Naive thymus-derived CD4-positive, alpha-beta T cell (primary cell): ENCODE measurements at regions not wholly inside any gene's neighbourhood (a gene's known extent, or its start where the extent isn't known, plus 50 kb on each side); places are given as distances from the start of the nearest gene placed in this dataset.

Source experiments
- ATAC-seq: fragments of 150-1000 bp; cut with Tn5 transposase; 2 replicates; pipeline ENCODE4 v1.10.0; 2021; ENCODE audit warnings: mild to moderate bottlenecking, moderate library complexity
- CTCF ChIA-PET: fragments of 350-600 bp; sonication (Branson Sonifier 250); formaldehyde crosslinking; loops from one replicate; lab custom pipeline; 2021; ENCODE audit warnings: antibody characterized with exemption; lab: Charles Lee
- POLR2A ChIA-PET: fragments of 350-600 bp; sonication (Branson Sonifier 250); formaldehyde crosslinking; loops from one replicate; lab custom pipeline; 2021; ENCODE audit warnings: antibody characterized with exemption, inconsistent platforms; lab: Charles Lee
- DNase-seq, 9 donors: peaks; one replicate each; pipeline versions ENCODE4 v3.0.0 to v3.0.0-alpha.2; 2020 to 2022; ENCODE audit warnings: mixed read lengths in 1 of 9
- H3K27ac ChIP-seq: one replicate; pipeline ENCODE4 v1.7.0; 2013; ENCODE audit warnings: mild to moderate bottlenecking, low read depth, low read length, moderate library complexity
- H3K27me3 ChIP-seq, 2 donors: one replicate each; pipeline ENCODE4 v1.7.0; 2013; ENCODE audit warnings: low read length in 2 of 2, mild to moderate bottlenecking in 2 of 2, moderate library complexity in 2 of 2; ENCODE audit not compliant: control insufficient read depth in 2 of 2, insufficient read depth in 2 of 2
- H3K36me3 ChIP-seq, 3 experiments: 1 replicate in 2 of 3; 2 replicates in 1 of 3; pipeline ENCODE4 v1.7.0; 2013; ENCODE audit warnings: low read length in 3 of 3, mild to moderate bottlenecking in 3 of 3, moderate library complexity in 1 of 3; ENCODE audit not compliant: insufficient read depth in 3 of 3, control insufficient read depth in 2 of 3
- H3K4me1 ChIP-seq, 2 donors: one replicate each; pipeline ENCODE4 v1.7.0; 2013; ENCODE audit warnings: low read length in 2 of 2, mild to moderate bottlenecking in 2 of 2, moderate library complexity in 1 of 2; ENCODE audit not compliant: control insufficient read depth in 2 of 2, insufficient read depth in 2 of 2
- H3K4me3 ChIP-seq: 2 replicates; pipeline ENCODE4 v1.7.0; 2013; ENCODE audit warnings: mild to moderate bottlenecking, low read length
- H3K9me3 ChIP-seq, 3 experiments: 1 replicate in 2 of 3; 2 replicates in 1 of 3; pipeline ENCODE4 v1.7.0; 2013; ENCODE audit warnings: low read length in 3 of 3; ENCODE audit not compliant: control insufficient read depth in 2 of 3
- H3K27ac Mint-ChIP-seq, 9 donors: one replicate each; pipeline ENCODE4 v1.8.0; 2020 to 2022; ENCODE audit warnings: mixed read lengths in 9 of 9, mild to moderate bottlenecking in 8 of 9, moderate library complexity in 5 of 9, inconsistent platforms in 2 of 9
- H3K27me3 Mint-ChIP-seq, 5 donors: one replicate each; pipeline ENCODE4 v1.8.0; 2021 to 2022; ENCODE audit warnings: mixed read lengths in 5 of 5, mild to moderate bottlenecking in 1 of 5
- H3K36me3 Mint-ChIP-seq, 5 donors: one replicate each; pipeline ENCODE4 v1.8.0; 2020 to 2022; ENCODE audit warnings: mixed read lengths in 5 of 5, mild to moderate bottlenecking in 3 of 5, inconsistent platforms in 1 of 5
- H3K4me1 Mint-ChIP-seq, 7 donors: one replicate each; pipeline ENCODE4 v1.8.0; 2020 to 2022; ENCODE audit warnings: mixed read lengths in 7 of 7, mild to moderate bottlenecking in 3 of 7, inconsistent platforms in 1 of 7
- H3K4me3 Mint-ChIP-seq, 10 donors: one replicate each; pipeline ENCODE4 v1.8.0; 2020 to 2022; ENCODE audit warnings: mild to moderate bottlenecking in 10 of 10, mixed read lengths in 10 of 10, moderate library complexity in 6 of 10, inconsistent platforms in 2 of 10
- H3K9me3 Mint-ChIP-seq, 11 donors: one replicate each; pipeline ENCODE4 v1.8.0; 2020 to 2022; ENCODE audit warnings: mixed read lengths in 11 of 11, mild to moderate bottlenecking in 4 of 11, inconsistent platforms in 1 of 11, moderate library complexity in 1 of 11
- intact Hi-C, 2 donors: fragments of 100-400 bp; cut with micrococcal nuclease; formaldehyde crosslinking; loops; one replicate each; pipeline ENCODE4 v1.15.1; 2023

DNA sequence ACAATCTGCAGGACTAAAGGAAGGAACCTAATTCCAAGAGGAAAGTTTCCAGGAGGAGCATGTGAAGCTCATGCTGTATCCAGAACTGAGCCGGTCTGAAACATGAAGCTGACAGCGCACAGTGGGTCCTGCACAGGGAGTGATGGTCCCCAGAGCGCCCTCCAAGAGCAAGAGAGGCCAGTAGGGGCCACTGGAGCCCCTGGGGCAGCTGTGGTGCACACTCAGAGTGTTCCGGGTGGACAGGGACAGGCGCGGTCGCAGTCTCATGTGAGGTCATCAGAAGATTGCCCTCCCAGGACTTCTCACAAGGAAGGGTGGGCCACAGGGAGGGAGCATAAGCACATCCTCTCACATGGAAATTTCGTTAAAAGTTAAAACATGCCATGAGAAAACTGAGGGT, 355.9 kb downstream of the EIPR1 start:
- Mint-ChIP-seq H3K4me1 (no peaks in the 10 kb centered on the region), H3K27ac (no peak overlapping the region), H3K27me3 (peaks cover 4 to 34% (median 11%) of the 10 kb centered on the region in 5 donors), H3K36me3 (peaks cover 0 to 4% (median 0%) of the 10 kb centered on the region in 5 donors), H3K9me3 (peaks cover 0 to 13% (median 3%) of the 10 kb centered on the region in 11 donors), H3K4me3 (no peak overlapping the region)
- Histone ChIP-seq H3K9me3 (no peaks in the 10 kb centered on the region), H3K27ac (no peak overlapping the region), H3K27me3 (no peaks in the 10 kb centered on the region), H3K4me3 (no peak overlapping the region), H3K36me3 (no peaks in the 10 kb centered on the region), H3K4me1 (no peaks in the 10 kb centered on the region)
- CTCF ChIA-PET = no interaction called here
- no peak for ATAC-seq
- intact Hi-C loops = no loop called here
- POLR2A ChIA-PET = no interaction called here
- no peak for DNase-seq

- peaks cover 4 to 31% (median 16%) of the 10 kb centered on the region in 11 donors for H3K9me3 Mint-ChIP-seq
- Histone ChIP-seq H3K36me3 (no peaks in the 10 kb centered on the region), H3K27ac (no peak overlapping the region), H3K27me3 (no peaks in the 10 kb centered on the region), H3K4me1 (no peaks in the 10 kb centered on the region), H3K9me3 (peaks cover 0 to 7% (median 0%) of the 10 kb centered on the region in 3 experiments), H3K4me3 (no peak overlapping the region)
- peaks cover 0 to 11% (median 4%) of the 10 kb centered on the region in 5 donors for H3K36me3 Mint-ChIP-seq
- no peak for ATAC-seq
- H3K27me3 Mint-ChIP-seq = peaks cover 0 to 52% (median 31%) of the 10 kb centered on the region in 5 donors
- CTCF ChIA-PET = no interaction called here
- H3K4me3 Mint-ChIP-seq = no peak overlapping the region
- no peak for DNase-seq
- H3K27ac Mint-ChIP-seq = no peak overlapping the region
- intact Hi-C loops = no loop called here
- POLR2A ChIA-PET = no interaction called here
- H3K4me1 Mint-ChIP-seq = no peaks in the 10 kb centered on the region
These were observed 367.6 kb downstream of the EIPR1 start for GRCh38 chr2:3010001-3010400.

DNA sequence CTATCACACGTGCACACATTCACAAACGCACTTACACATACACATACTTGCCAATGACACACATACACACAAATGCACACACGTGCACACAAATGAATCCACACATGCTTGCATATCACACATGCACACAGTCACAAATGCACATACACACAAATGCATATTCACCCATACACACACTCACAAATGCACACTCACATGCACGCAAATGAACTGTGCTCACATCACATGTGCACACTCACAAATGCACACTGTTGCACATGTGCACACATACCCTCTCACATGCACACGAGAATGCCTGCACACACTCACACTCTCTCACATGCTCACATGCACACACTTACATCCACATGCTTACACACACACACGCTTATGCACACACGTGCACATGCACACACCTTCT, 368.1 kb downstream of the EIPR1 start:
- ChIA-PET CTCF (no interaction called here), POLR2A (no interaction called here)
- H3K36me3 Mint-ChIP-seq = peaks cover 0 to 11% (median 4%) of the 10 kb centered on the region in 5 donors
- H3K9me3 Mint-ChIP-seq = peaks cover 4 to 27% (median 12%) of the 10 kb centered on the region in 11 donors
- H3K4me1 ChIP-seq = no peaks in the 10 kb centered on the region
- peaks cover 0 to 1% (median 0%) of the 10 kb centered on the region in 7 donors for H3K4me1 Mint-ChIP-seq
- no peak overlapping the region for H3K27ac ChIP-seq
- intact Hi-C loops = no loop called here
- H3K9me3 ChIP-seq = peaks cover 0 to 7% (median 0%) of the 10 kb centered on the region in 3 experiments
- H3K27ac Mint-ChIP-seq = no peak overlapping the region
- peak; percentile 20 for ATAC-seq
- H3K36me3 ChIP-seq = no peaks in the 10 kb centered on the region
- no peaks in the 10 kb centered on the region for H3K27me3 ChIP-seq
- no peak overlapping the region for H3K4me3 Mint-ChIP-seq
- DNase-seq = no peak
- H3K27me3 Mint-ChIP-seq = peaks cover 0 to 58% (median 31%) of the 10 kb centered on the region in 5 donors
- no peak overlapping the region for H3K4me3 ChIP-seq

GRCh38 chr2:3009005-3009404, 368.6 kb downstream of the EIPR1 start:
- ATAC-seq (no peak), DNase-seq (no peak)
- Histone ChIP-seq H3K36me3 (no peaks in the 10 kb centered on the region), H3K9me3 (peaks cover 0 to 6% (median 0%) of the 10 kb centered on the region in 3 experiments), H3K4me1 (no peaks in the 10 kb centered on the region), H3K27me3 (no peaks in the 10 kb centered on the region), H3K27ac (no peak overlapping the region), H3K4me3 (no peak overlapping the region)
- H3K27me3 Mint-ChIP-seq = peaks cover 0 to 62% (median 36%) of the 10 kb centered on the region in 5 donors
- H3K4me3 Mint-ChIP-seq = no peak overlapping the region
- H3K27ac Mint-ChIP-seq = no peak overlapping the region
- ChIA-PET CTCF (no interaction called here), POLR2A (no interaction called here)
- intact Hi-C loops = no loop called here
- peaks cover 0 to 10% (median 4%) of the 10 kb centered on the region in 5 donors for H3K36me3 Mint-ChIP-seq
- H3K4me1 Mint-ChIP-seq = peaks cover 0 to 1% (median 0%) of the 10 kb centered on the region in 7 donors
- peaks cover 4 to 23% (median 11%) of the 10 kb centered on the region in 11 donors for H3K9me3 Mint-ChIP-seq

DNA sequence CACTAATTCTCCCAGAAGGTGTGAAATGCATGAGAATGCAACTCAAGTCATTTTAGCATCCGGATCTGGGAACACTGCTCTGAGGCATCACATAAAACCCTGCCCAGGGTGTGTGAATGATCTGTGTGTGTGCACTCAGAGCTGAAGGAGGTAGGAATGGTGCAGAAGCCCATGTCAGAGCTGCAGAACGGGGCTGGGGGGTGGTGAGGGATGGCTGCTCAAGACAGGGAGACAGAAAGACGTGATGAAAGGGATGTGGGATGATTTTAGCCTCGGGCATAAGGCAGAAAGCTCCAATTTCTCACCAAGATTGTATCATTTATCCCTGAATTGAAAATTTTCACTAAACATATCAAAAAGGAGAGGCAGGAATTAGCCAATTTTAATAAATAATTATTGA, 369.1 kb downstream of the EIPR1 start:
- ChIA-PET POLR2A (no interaction called here), CTCF (no interaction called here)
- H3K27me3 Mint-ChIP-seq = peaks cover 0 to 65% (median 38%) of the 10 kb centered on the region in 5 donors
- H3K27ac Mint-ChIP-seq = no peak overlapping the region
- Histone ChIP-seq H3K36me3 (no peaks in the 10 kb centered on the region), H3K27me3 (no peaks in the 10 kb centered on the region), H3K27ac (no peak overlapping the region), H3K4me3 (no peak overlapping the region), H3K9me3 (peaks cover 0 to 2% (median 0%) of the 10 kb centered on the region in 3 experiments), H3K4me1 (no peaks in the 10 kb centered on the region)
- intact Hi-C loops = no loop called here
- H3K4me1 Mint-ChIP-seq = peaks cover 0 to 1% (median 0%) of the 10 kb centered on the region in 7 donors
- no peak for ATAC-seq
- H3K9me3 Mint-ChIP-seq = peaks cover 2 to 18% (median 7%) of the 10 kb centered on the region in 11 donors
- no peak overlapping the region for H3K4me3 Mint-ChIP-seq
- DNase-seq = no peak
- H3K36me3 Mint-ChIP-seq = peaks cover 0 to 7% (median 4%) of the 10 kb centered on the region in 5 donors

- Mint-ChIP-seq H3K9me3 (peaks cover 0 to 7% (median 0%) of the 10 kb centered on the region in 11 donors), H3K36me3 (no peaks in the 10 kb centered on the region), H3K27me3 (peaks cover 0 to 65% (median 40%) of the 10 kb centered on the region in 5 donors), H3K4me3 (no peak overlapping the region), H3K4me1 (peaks cover 0 to 1% (median 0%) of the 10 kb centered on the region in 7 donors), H3K27ac (no peak overlapping the region)
- ATAC-seq = no peak
- Histone ChIP-seq H3K27me3 (no peaks in the 10 kb centered on the region), H3K4me3 (no peak overlapping the region), H3K36me3 (no peaks in the 10 kb centered on the region), H3K4me1 (no peaks in the 10 kb centered on the region), H3K9me3 (no peaks in the 10 kb centered on the region), H3K27ac (no peak overlapping the region)
- ChIA-PET POLR2A (no interaction called here), CTCF (no interaction called here)
- intact Hi-C loops = no loop called here
- no peak for DNase-seq
These were observed 370.5 kb downstream of the EIPR1 start for GRCh38 chr2:3007135-3007534.

GRCh38 chr2:3005859-3006501, 371.6 kb downstream of the EIPR1 start:
- Mint-ChIP-seq H3K4me1 (peaks cover 0 to 1% (median 0%) of the 10 kb centered on the region in 7 donors), H3K27me3 (peaks cover 9 to 65% (median 46%) of the 10 kb centered on the region in 5 donors), H3K36me3 (no peaks in the 10 kb centered on the region), H3K27ac (no peak overlapping the region), H3K9me3 (peaks cover 0 to 3% (median 0%) of the 10 kb centered on the region in 11 donors), H3K4me3 (no peak overlapping the region)
- H3K9me3 ChIP-seq = no peaks in the 10 kb centered on the region
- CTCF ChIA-PET = no interaction called here
- no peak for DNase-seq
- no peaks in the 10 kb centered on the region for H3K4me1 ChIP-seq
- no peaks in the 10 kb centered on the region for H3K27me3 ChIP-seq
- H3K4me3 ChIP-seq = no peak overlapping the region
- no peak for ATAC-seq
- no peaks in the 10 kb centered on the region for H3K36me3 ChIP-seq
- POLR2A ChIA-PET = no interaction called here
- H3K27ac ChIP-seq = no peak overlapping the region
- intact Hi-C loops = no loop called here
